H1 (cell line): ENCODE measurements at regions not wholly inside any gene's neighbourhood (a gene's known extent, or its start where the extent isn't known, plus 50 kb on each side); places are given as distances from the start of the nearest gene placed in this dataset.

Experiments
- CTCF ChIA-PET: fragments of 300-600 bp; sonication (Branson Sonifier 250); formaldehyde crosslinking; loops from one replicate; lab custom pipeline; 2021; ENCODE audit not compliant: partially characterized antibody; lab: Charles Lee
- POLR2A ChIA-PET: fragments of 300-600 bp; sonication (Branson Sonifier 250); formaldehyde crosslinking; loops from one replicate; lab custom pipeline; 2021; ENCODE audit warnings: inconsistent platforms; ENCODE audit not compliant: partially characterized antibody; lab: Charles Lee
- DNase-seq, 2 experiments: peaks; one replicate each; pipeline versions ENCODE4 v3.0.0 to v3.0.0-alpha.2; 2010 to 2022; ENCODE audit warnings: low spot score in 2 of 2, low read depth in 1 of 2, mixed read lengths in 1 of 2
- FAIRE-seq: peaks from 2 replicates; lab custom pipeline; 2011; peaks lifted over from hg19 to GRCh38; lab: Jason Lieb, UNC
- H2AFZ ChIP-seq: 2 replicates; pipeline ENCODE4 v1.8.1; 2012; ENCODE audit warnings: low read length, inconsistent platforms
- H2AK5ac ChIP-seq: 2 replicates; pipeline ENCODE4 v1.6.1; 2013; ENCODE audit warnings: low read depth, low read length
- H2BK120ac ChIP-seq: replicated peaks from 2 replicates; pipeline ENCODE3; 2013; ENCODE audit warnings: low read depth, low read length, inconsistent platforms
- H2BK12ac ChIP-seq: 2 replicates; pipeline ENCODE4 v1.6.1; 2013; ENCODE audit warnings: low read depth, low read length
- H2BK15ac ChIP-seq: 2 replicates; pipeline ENCODE4 v1.6.1; 2013; ENCODE audit warnings: low read length
- H2BK20ac ChIP-seq: 2 replicates; pipeline ENCODE4 v1.6.1; 2013; ENCODE audit warnings: low read length
- H2BK5ac ChIP-seq: 2 replicates; pipeline ENCODE4 v1.6.1; 2013; ENCODE audit warnings: low read depth, low read length
- H3K14ac ChIP-seq: 2 replicates; pipeline ENCODE4 v1.6.1; 2013; ENCODE audit warnings: inconsistent platforms; ENCODE audit not compliant: insufficient read length
- H3K18ac ChIP-seq: 2 replicates; pipeline ENCODE4 v1.6.1; 2013; ENCODE audit warnings: low read length; ENCODE audit errors: extremely low read depth
- H3K23ac ChIP-seq: 2 replicates; pipeline ENCODE4 v1.6.1; 2013; ENCODE audit warnings: inconsistent platforms; ENCODE audit not compliant: insufficient read length
- H3K23me2 ChIP-seq: 2 replicates; pipeline ENCODE4 v1.6.1; 2013; ENCODE audit warnings: low read depth, low read length
- H3K27ac ChIP-seq: 2 replicates; pipeline ENCODE4 v1.6.1; 2011; ENCODE audit warnings: low read depth, low read length, inconsistent platforms
- H3K27me3 ChIP-seq, 4 experiments: replicated peaks in 1 of 4; 1 replicate in 1 of 4; 2 replicates in 3 of 4; pipeline versions ENCODE4 v1.6.1 to v1.8.1; 2011 to 2013; ENCODE audit warnings: low read length in 3 of 4, mild to moderate bottlenecking in 3 of 4, inconsistent platforms in 2 of 4, mixed read lengths in 2 of 4, moderate library complexity in 1 of 4; ENCODE audit not compliant: control insufficient read depth in 3 of 4, insufficient read depth in 3 of 4; ENCODE audit errors: extremely low read depth in 1 of 4
- H3K36me3 ChIP-seq, 4 experiments: 2 replicates each; pipeline versions ENCODE4 v1.6.1 to v1.8.1; 2011 to 2013; ENCODE audit warnings: mild to moderate bottlenecking in 4 of 4, low read length in 3 of 4, moderate library complexity in 2 of 4, control low read depth in 1 of 4, inconsistent platforms in 1 of 4; ENCODE audit not compliant: insufficient read depth in 4 of 4, control insufficient read depth in 2 of 4
- H3K4ac ChIP-seq: replicated peaks from 2 replicates; pipeline ENCODE3; 2013; ENCODE audit warnings: low read length, low read depth, mixed read lengths, inconsistent platforms; ENCODE audit not compliant: insufficient read length
- H3K4me1 ChIP-seq, 4 experiments: replicated peaks in 1 of 4; 1 replicate in 1 of 4; 2 replicates in 3 of 4; pipeline versions ENCODE4 v1.6.1 to v1.8.1; 2011 to 2013; ENCODE audit warnings: low read length in 3 of 4, inconsistent platforms in 2 of 4, mixed read lengths in 1 of 4; ENCODE audit not compliant: insufficient read depth in 4 of 4, control insufficient read depth in 3 of 4
- H3K4me2 ChIP-seq, 2 experiments: 2 replicates each; pipeline versions ENCODE4 v1.6.1 to v1.8.1; 2011 to 2013; ENCODE audit warnings: low read depth in 2 of 2, low read length in 2 of 2, control low read depth in 1 of 2, inconsistent platforms in 1 of 2, mild to moderate bottlenecking in 1 of 2; ENCODE audit not compliant: insufficient read depth in 1 of 2
- H3K4me3 ChIP-seq, 4 experiments: fragments of 200-600, 300-600 bp in 1 of 4; sonication (generic), shearing (Covaris generic), sonication (Bioruptor Twin) in 1 of 4; 2 replicates each; pipeline versions ENCODE4 v1.5.1 to v1.8.1; 2011 to 2016; ENCODE audit warnings: low read length in 4 of 4, low read depth in 3 of 4, control low read depth in 2 of 4, inconsistent platforms in 2 of 4, mild to moderate bottlenecking in 2 of 4, mixed read lengths in 1 of 4, moderate library complexity in 1 of 4; ENCODE audit not compliant: insufficient read depth in 2 of 4; ENCODE audit errors: extremely low read depth in 1 of 4
- H3K56ac ChIP-seq: replicated peaks from 2 replicates; pipeline ENCODE3; 2013; ENCODE audit warnings: low read depth, mild to moderate bottlenecking, mixed read lengths, low read length, inconsistent platforms; ENCODE audit not compliant: insufficient read length
- H3K79me1 ChIP-seq: 2 replicates; pipeline ENCODE4 v1.6.1; 2013; ENCODE audit warnings: low read depth, low read length, control low read depth
- H3K79me2 ChIP-seq, 2 experiments: 2 replicates each; pipeline versions ENCODE4 v1.6.1 to v1.8.1; 2012 to 2013; ENCODE audit warnings: low read length in 2 of 2, mild to moderate bottlenecking in 2 of 2, inconsistent platforms in 1 of 2; ENCODE audit not compliant: insufficient read depth in 2 of 2, control insufficient read depth in 1 of 2
- H3K9ac ChIP-seq, 4 experiments: replicated peaks in 1 of 4; 1 replicate in 1 of 4; 2 replicates in 3 of 4; pipeline versions ENCODE4 v1.6.1 to v1.8.1; 2011 to 2013; ENCODE audit warnings: low read depth in 3 of 4, low read length in 3 of 4, control low read depth in 2 of 4, mild to moderate bottlenecking in 2 of 4, moderate library complexity in 2 of 4, inconsistent platforms in 1 of 4; ENCODE audit errors: extremely low read depth in 1 of 4
- H3K9me3 ChIP-seq, 2 experiments: 2 replicates each; pipeline versions ENCODE4 v1.6.1 to v1.8.1; 2012 to 2013; ENCODE audit warnings: mild to moderate bottlenecking in 2 of 2, moderate library complexity in 2 of 2, control low read depth in 1 of 2, inconsistent platforms in 1 of 2, low read depth in 1 of 2, low read length in 1 of 2, mixed read lengths in 1 of 2; ENCODE audit not compliant: insufficient read depth in 2 of 2
- H4K20me1 ChIP-seq, 2 experiments: replicated peaks in 1 of 2; 2 replicates each; pipeline versions ENCODE3 to v1.8.1; 2011 to 2013; ENCODE audit warnings: inconsistent platforms in 2 of 2, low read length in 2 of 2, mild to moderate bottlenecking in 1 of 2; ENCODE audit not compliant: insufficient read depth in 2 of 2, control insufficient read depth in 1 of 2
- H4K5ac ChIP-seq: 2 replicates; pipeline ENCODE4 v1.6.1; 2013; ENCODE audit warnings: low read length, low read depth, mixed read lengths, inconsistent platforms; ENCODE audit not compliant: insufficient read length
- H4K8ac ChIP-seq: 2 replicates; pipeline ENCODE4 v1.8.0; 2013; ENCODE audit warnings: mild to moderate bottlenecking, moderate library complexity, low read length, inconsistent platforms; ENCODE audit not compliant: insufficient read depth; ENCODE audit errors: extremely low read depth
- H4K91ac ChIP-seq: replicated peaks from 2 replicates; pipeline ENCODE3; 2013; ENCODE audit warnings: low read length, mixed read lengths, inconsistent platforms; ENCODE audit not compliant: insufficient read length
- BCL11A ChIP-seq, 2 experiments: IDR thresholded peaks; one replicate each; pipeline ENCODE4 v1.6.1; 2011; ENCODE audit warnings: low read depth in 2 of 2, low read length in 2 of 2, mild to moderate bottlenecking in 2 of 2
- EGR1 ChIP-seq: IDR thresholded peaks from 2 replicates; pipeline ENCODE4 v1.6.1; 2011; ENCODE audit warnings: low read depth, low read length, borderline replicate concordance
- FOSL1 ChIP-seq: IDR thresholded peaks from 2 replicates; pipeline ENCODE4 v1.6.1; 2011; ENCODE audit warnings: mild to moderate bottlenecking, low read depth, low read length, moderate library complexity; ENCODE audit not compliant: insufficient read depth
- HDAC2 ChIP-seq, 2 experiments: fragments of 300-600 bp in 1 of 2; sonication (generic) in 1 of 2; IDR thresholded peaks; 2 replicates each; pipeline ENCODE4 v1.6.1; 2011 to 2012; ENCODE audit warnings: low read depth in 2 of 2, low read length in 2 of 2, mild to moderate bottlenecking in 2 of 2, moderate library complexity in 2 of 2, borderline replicate concordance in 1 of 2, inconsistent platforms in 1 of 2
- HDAC6 ChIP-seq: IDR thresholded peaks from one replicate; pipeline ENCODE4 v1.7.1; 2012; ENCODE audit warnings: low read depth, mild to moderate bottlenecking, inconsistent platforms, low read length, moderate library complexity
- JUND ChIP-seq: IDR thresholded peaks from 2 replicates; pipeline ENCODE4 v1.6.1; 2011; ENCODE audit warnings: mild to moderate bottlenecking, improper control_type of control experiment, low read length
- KDM1A ChIP-seq: fragments of 200-600, 300-600 bp; sonication (generic); IDR thresholded peaks from 2 replicates; pipeline ENCODE4 v1.7.1; 2016; ENCODE audit warnings: mild to moderate bottlenecking, low read length, borderline replicate concordance
- MAX ChIP-seq: IDR thresholded peaks from 2 replicates; pipeline ENCODE4 v1.6.1; 2012; ENCODE audit warnings: inconsistent platforms
- NANOG ChIP-seq: IDR thresholded peaks from 2 replicates; pipeline ENCODE4 v1.6.1; 2011; ENCODE audit warnings: low read length, low read depth, mild to moderate bottlenecking, inconsistent platforms; ENCODE audit not compliant: insufficient read depth, poor library complexity, severe bottlenecking
- POU5F1 ChIP-seq: IDR thresholded peaks from 2 replicates; pipeline ENCODE4 v1.6.1; 2011; ENCODE audit warnings: low read depth, mild to moderate bottlenecking, low read length, moderate library complexity
- SIN3A ChIP-seq, 2 experiments: IDR thresholded peaks in 1 of 2; conservative IDR thresholded peaks in 1 of 2; 2 replicates each; pipeline ENCODE4 v1.6.1; 2011 to 2012; ENCODE audit warnings: low read length in 2 of 2, improper control_type of control experiment in 1 of 2, low read depth in 1 of 2, mild to moderate bottlenecking in 1 of 2
- SP2 ChIP-seq: IDR thresholded peaks from 2 replicates; pipeline ENCODE4 v1.6.1; 2012; ENCODE audit warnings: mild to moderate bottlenecking, low read length, inconsistent platforms
- SUZ12 ChIP-seq: fragments of 200-600 bp; sonication (generic); IDR thresholded peaks from 2 replicates; pipeline ENCODE4 v1.6.1; 2012; ENCODE audit warnings: mild to moderate bottlenecking, inconsistent platforms, low read length, moderate library complexity, mixed read lengths
- WGBS, 2 experiments: shearing (Covaris generic) in 1 of 2; methylation state at CpG; one replicate each; pipeline versions ENCODE4 v1.1.6 to v1.1.7; 2013 to 2015; ENCODE audit warnings: low lambda C conversion rate in 2 of 2, mixed read lengths in 2 of 2, inconsistent platforms in 1 of 2, low coverage in 1 of 2, missing lambda C conversion rate in 1 of 2; ENCODE audit not compliant: insufficient replicate concordance in 2 of 2, insufficient coverage in 1 of 2, insufficient read length in 1 of 2; ENCODE audit errors: extremely low coverage in 1 of 2, missing lambda C conversion rate in 1 of 2; 5-methylcytosine and 5-hydroxymethylcytosine counted together

DNA sequence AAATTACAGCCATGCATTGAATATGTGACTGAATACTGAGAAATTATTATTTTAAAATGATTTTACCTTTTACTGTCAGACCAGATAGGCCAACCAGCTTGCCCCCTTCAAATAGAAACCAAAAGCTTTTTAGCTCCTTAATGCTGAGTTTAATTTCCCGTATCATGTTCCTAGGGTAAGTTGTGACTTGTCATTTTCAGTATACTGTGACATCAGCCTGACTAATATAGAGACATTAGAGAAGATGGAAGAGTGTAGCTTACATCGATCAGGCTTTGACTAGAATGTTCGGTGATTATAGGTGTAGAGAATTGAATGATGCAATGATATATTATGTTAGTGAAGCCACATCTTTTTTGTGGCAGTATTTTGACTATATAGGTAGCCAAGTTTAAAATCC, 50.6 kb upstream of the ZEB2 start:
- no peak overlapping the region for H2AK5ac ChIP-seq
- CTCF ChIA-PET, result no interaction called here
- no peak overlapping the region for H3K56ac ChIP-seq
- WGBS, 2 experiments, result 85% methylated on average over 3 of the region's 3 CpGs; no CpG with 5 or more reads in 1 of the 2 experiments
- no peak overlapping the region for H2BK20ac ChIP-seq
- H4K5ac ChIP-seq, result no peak overlapping the region
- no peak overlapping the region for H2BK5ac ChIP-seq
- no peak overlapping the region for H3K27ac ChIP-seq
- H2AFZ ChIP-seq, result no peak overlapping the region
- peaks cover 0 to 13% (median 3%) of the 10 kb centered on the region in 4 experiments; a peak in 3 of 7 replicates for H3K4me1 ChIP-seq
- H3K23me2 ChIP-seq, result no peaks in the 10 kb centered on the region
- POLR2A ChIA-PET, result no interaction called here
- FAIRE-seq, result no peak
- no peak overlapping the region for H3K4me3 ChIP-seq
- H4K8ac ChIP-seq, result no peak overlapping the region
- no peaks in the 10 kb centered on the region for H3K36me3 ChIP-seq
- H3K27me3 ChIP-seq, result no peaks in the 10 kb centered on the region; a peak in 1 of 7 replicates
- H3K18ac ChIP-seq, result no peak overlapping the region
- no peak overlapping the region for H2BK12ac ChIP-seq
- H3K9me3 ChIP-seq, result no peaks in the 10 kb centered on the region
- H3K14ac ChIP-seq, result no peak overlapping the region
- no peak for DNase-seq
- no peak overlapping the region for H4K91ac ChIP-seq
- no peak overlapping the region for H3K4ac ChIP-seq
- H3K4me2 ChIP-seq, result no peak overlapping the region
- H3K79me1 ChIP-seq, result no peaks in the 10 kb centered on the region
- H2BK120ac ChIP-seq, result no peak overlapping the region
- H3K79me2 ChIP-seq, result no peaks in the 10 kb centered on the region
- H3K23ac ChIP-seq, result no peak overlapping the region
- H2BK15ac ChIP-seq, result no peak overlapping the region
- H4K20me1 ChIP-seq, result no peaks in the 10 kb centered on the region
- no peak overlapping the region for H3K9ac ChIP-seq
- TF ChIP-seq BCL11A (IDR thresholded peaks at IDR 0.05; ENCODE audit: low read depth in 2 of 2, low read length in 2 of 2), result no peak
- no peak for TF ChIP-seq KDM1A
- TF ChIP-seq HDAC6, result no peak
- no peak for TF ChIP-seq EGR1
- TF ChIP-seq SIN3A (conservative IDR thresholded peaks at IDR 0.05 in 1 of 2, IDR thresholded peaks at IDR 0.05 in 1 of 2; ENCODE audit: low read depth in 1 of 2, low read length in 2 of 2), result no peak
- TF ChIP-seq SUZ12, result no peak
- TF ChIP-seq FOSL1, result no peak
- TF ChIP-seq HDAC2 (IDR thresholded peaks at IDR 0.05; ENCODE audit: borderline replicate concordance in 1 of 2, low read depth in 2 of 2, low read length in 2 of 2), result no peak
- TF ChIP-seq JUND, result no peak
- no peak for TF ChIP-seq NANOG
- no peak for TF ChIP-seq POU5F1
- no peak for TF ChIP-seq SP2
- TF ChIP-seq MAX, result no peak
